ENCODE measurements at regions not wholly inside any gene's neighbourhood (a gene's known extent, or its start where the extent isn't known, plus 50 kb on each side); places are given as distances from the start of the nearest gene placed in this dataset.

DNA sequence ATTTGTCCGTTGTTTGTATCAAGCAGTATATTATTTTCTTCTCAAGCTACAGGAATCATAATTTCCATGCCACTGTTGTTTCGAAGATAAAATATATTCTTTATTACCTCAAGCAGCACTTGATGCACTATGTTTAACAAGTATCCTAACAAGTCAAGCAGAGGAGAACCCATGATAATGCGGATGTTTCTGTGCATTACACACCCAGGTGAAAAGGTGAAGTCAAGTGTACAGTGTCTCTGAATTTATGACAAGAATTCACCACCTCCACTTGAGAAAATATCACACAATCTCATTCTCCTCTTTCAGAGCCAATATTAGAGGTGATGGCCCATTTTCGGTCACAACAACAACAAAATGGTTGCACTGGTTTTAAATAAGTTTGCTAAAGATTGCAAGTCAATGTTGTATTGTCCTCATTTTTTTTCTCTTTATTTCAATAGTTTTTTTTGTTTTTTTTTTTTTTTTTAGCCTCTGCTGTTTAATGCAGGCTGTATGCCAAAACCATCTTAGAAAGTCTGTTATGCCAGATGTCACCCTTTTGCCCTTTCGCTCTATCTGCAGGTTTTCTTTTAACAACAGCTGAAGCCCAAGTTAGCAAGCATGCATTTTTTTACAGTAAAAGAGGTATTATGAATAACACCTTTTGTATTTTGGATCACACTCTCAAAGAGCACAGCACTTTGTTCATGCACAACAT is 568.7 kb upstream of the LRRN3 start:
- ATAC-seq = peak; percentile 40
- H3K9me3 ChIP-seq = no peaks in the 10 kb centered on the region

DNA sequence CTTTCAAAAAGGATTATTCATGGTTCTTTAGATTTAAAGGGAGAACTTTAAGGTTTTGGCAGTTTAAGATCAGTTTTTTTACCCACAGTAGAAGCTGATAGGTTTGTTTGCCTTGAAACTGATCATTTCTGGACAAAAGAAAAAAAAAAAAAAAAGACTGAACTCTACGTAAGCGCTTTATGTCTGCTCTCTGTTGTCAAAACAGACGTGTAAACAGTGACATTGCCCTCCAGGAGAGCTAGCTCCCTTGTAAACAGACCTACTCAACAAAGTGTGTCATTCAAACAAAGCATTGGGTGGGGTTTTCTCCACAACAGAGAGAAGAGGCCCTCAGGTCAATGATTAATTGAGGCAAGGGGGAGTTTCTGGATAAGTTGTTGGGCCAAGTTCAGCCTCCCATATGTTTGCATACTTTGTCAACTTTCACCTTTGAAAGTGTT is 568.1 kb upstream of the LRRN3 start:
- peaks cover 21% of the 10 kb centered on the region for H3K4me1 ChIP-seq
- ATAC-seq (peak; percentile 74), DNase-seq (peak in 2 of 4 donors; percentile 6 to 22)
- H3K36me3 ChIP-seq (replicated peaks in 1 of 2; ENCODE audit: insufficient read depth in 1 of 2, low read depth in 2 of 2) = no peaks in the 10 kb centered on the region
- H3K4me3 ChIP-seq = no peak overlapping the region
- TF ChIP-seq, protein P1, sequence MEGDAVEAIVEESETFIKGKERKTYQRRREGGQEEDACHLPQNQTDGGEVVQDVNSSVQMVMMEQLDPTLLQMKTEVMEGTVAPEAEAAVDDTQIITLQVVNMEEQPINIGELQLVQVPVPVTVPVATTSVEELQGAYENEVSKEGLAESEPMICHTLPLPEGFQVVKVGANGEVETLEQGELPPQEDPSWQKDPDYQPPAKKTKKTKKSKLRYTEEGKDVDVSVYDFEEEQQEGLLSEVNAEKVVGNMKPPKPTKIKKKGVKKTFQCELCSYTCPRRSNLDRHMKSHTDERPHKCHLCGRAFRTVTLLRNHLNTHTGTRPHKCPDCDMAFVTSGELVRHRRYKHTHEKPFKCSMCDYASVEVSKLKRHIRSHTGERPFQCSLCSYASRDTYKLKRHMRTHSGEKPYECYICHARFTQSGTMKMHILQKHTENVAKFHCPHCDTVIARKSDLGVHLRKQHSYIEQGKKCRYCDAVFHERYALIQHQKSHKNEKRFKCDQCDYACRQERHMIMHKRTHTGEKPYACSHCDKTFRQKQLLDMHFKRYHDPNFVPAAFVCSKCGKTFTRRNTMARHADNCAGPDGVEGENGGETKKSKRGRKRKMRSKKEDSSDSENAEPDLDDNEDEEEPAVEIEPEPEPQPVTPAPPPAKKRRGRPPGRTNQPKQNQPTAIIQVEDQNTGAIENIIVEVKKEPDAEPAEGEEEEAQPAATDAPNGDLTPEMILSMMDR (IDR thresholded peaks at IDR 0.05) = no peak
- TF ChIP-seq POLR2A (IDR thresholded peaks at IDR 0.05) = no peak
- H3K9me3 ChIP-seq = no peaks in the 10 kb centered on the region
- intact Hi-C loops (cut with DNase I) = no loop called here
- H3K27me3 ChIP-seq = no peaks in the 10 kb centered on the region
- H3K27ac ChIP-seq = peak overlapping the region in 3 of 4 donors; percentile 11 to 48 (median 46)
- WGBS, 2 donors = 12 to 24% methylated on average over 3 of the region's 3 CpGs

More for the DNA sequence above, 568.7 kb upstream of the LRRN3 start:
- intact Hi-C loops (cut with DNase I) = no loop called here
- Histone ChIP-seq H3K4me3 (no peak overlapping the region), H3K27me3 (no peaks in the 10 kb centered on the region), H3K4me1 (peaks cover 21% of the 10 kb centered on the region), H3K36me3 (replicated peaks in 1 of 2; ENCODE audit: insufficient read depth in 1 of 2, low read depth in 2 of 2) (no peaks in the 10 kb centered on the region), H3K27ac (peak overlapping the region in 3 of 4 donors; percentile 11 to 48 (median 46))
- DNase-seq = no peak
- 52 to 57% methylated on average over 5 of the region's 5 CpGs for WGBS, 2 donors
- TF ChIP-seq, protein P1 (IDR thresholded peaks at IDR 0.05) = no peak
- TF ChIP-seq POLR2A (IDR thresholded peaks at IDR 0.05) = no peak

DNA sequence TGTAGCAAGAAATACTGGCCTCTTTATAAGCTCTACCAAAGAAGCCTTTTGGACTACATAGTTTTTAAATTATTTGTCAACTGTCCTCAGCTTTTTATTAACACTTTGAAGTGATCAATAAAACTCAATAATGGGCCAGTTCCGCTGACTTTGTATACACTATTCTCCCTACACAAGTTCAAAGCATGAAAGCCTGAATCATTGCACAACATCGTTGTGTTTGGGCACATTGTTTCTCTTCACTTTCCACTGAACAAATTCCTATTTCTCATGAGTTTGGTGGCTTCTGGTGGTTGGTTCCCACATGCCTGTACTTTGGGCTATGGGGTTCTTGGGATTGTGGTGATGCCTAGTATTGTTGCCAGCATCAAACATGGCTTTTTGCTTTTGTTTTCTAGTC is 561.8 kb upstream of the LRRN3 start:
- TF ChIP-seq, protein P1 (IDR thresholded peaks at IDR 0.05) = no peak
- no peak for TF ChIP-seq POLR2A (IDR thresholded peaks at IDR 0.05)
- no peaks in the 10 kb centered on the region for H3K9me3 ChIP-seq
- WGBS, 2 donors = 78 to 86% methylated on average over 2 of the region's 2 CpGs
- ATAC-seq (no peak), DNase-seq (no peak)
- no peak overlapping the region for H3K27ac ChIP-seq
- H3K4me3 ChIP-seq = no peak overlapping the region
- intact Hi-C loops (cut with DNase I) = no loop called here
- no peaks in the 10 kb centered on the region for H3K27me3 ChIP-seq
- H3K4me1 ChIP-seq = no peaks in the 10 kb centered on the region
- H3K36me3 ChIP-seq (replicated peaks in 1 of 2; ENCODE audit: insufficient read depth in 1 of 2, low read depth in 2 of 2) = no peaks in the 10 kb centered on the region

DNA sequence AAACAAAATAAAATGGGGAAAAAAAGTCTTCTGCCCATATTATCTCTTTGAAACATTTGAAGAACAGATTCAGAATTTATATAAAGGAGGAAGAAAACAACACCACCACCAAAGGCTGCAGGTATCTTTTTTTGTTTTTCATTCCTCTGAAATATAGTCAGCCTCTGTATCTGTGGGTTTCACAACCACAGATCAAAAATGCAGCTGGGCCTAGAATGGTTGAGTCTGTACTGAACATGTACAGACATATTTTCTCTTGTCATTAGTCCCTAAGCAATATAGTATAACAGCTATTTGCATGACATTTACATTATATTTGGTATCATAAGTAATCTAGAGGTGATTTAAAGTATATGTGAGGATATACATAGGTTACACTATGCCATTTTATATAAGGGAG is 559.7 kb upstream of the LRRN3 start:
- DNase-seq (no peak), ATAC-seq (no peak)
- TF ChIP-seq, protein P1 (IDR thresholded peaks at IDR 0.05) = no peak
- TF ChIP-seq POLR2A (IDR thresholded peaks at IDR 0.05) = no peak
- Histone ChIP-seq H3K9me3 (no peaks in the 10 kb centered on the region), H3K27me3 (no peaks in the 10 kb centered on the region), H3K27ac (no peak overlapping the region), H3K4me3 (no peak overlapping the region), H3K4me1 (no peaks in the 10 kb centered on the region), H3K36me3 (replicated peaks in 1 of 2; ENCODE audit: insufficient read depth in 1 of 2, low read depth in 2 of 2) (no peaks in the 10 kb centered on the region)
- intact Hi-C loops (cut with DNase I) = no loop called here

Measured in body of pancreas (tissue), 4 donors.